ENCODE measurements at regions not wholly inside any gene's neighbourhood (a gene's known extent, or its start where the extent isn't known, plus 50 kb on each side); places are given as distances from the start of the nearest gene placed in this dataset.

GRCh38 chr2:100645695-100646429 is 83.1 kb downstream of the PDCL3 start:
- Histone ChIP-seq H3F3A (ENCODE audit: insufficient read depth, low read length) (no peaks in the 10 kb centered on the region), H3K9me2 (ENCODE audit: low read depth, low read length) (no peaks in the 10 kb centered on the region), H3K4me1 (ENCODE audit: insufficient read depth, low read length, severe bottlenecking) (no peaks in the 10 kb centered on the region), H3K4me2 (ENCODE audit: low read length) (no peak overlapping the region), H3K9ac (ENCODE audit: low read length) (no peak overlapping the region), H3K36me3 (ENCODE audit: insufficient read depth, low read length) (no peaks in the 10 kb centered on the region), H2AFZ (ENCODE audit: low read length) (no peak overlapping the region), H4K20me1 (ENCODE audit: insufficient read depth, low read length) (no peaks in the 10 kb centered on the region), H3K4me3 (ENCODE audit: low read depth, low read length, poor library complexity, severe bottlenecking) (no peak overlapping the region), H3K27ac (ENCODE audit: low read depth, low read length, poor library complexity, severe bottlenecking) (no peak overlapping the region), H3K79me2 (ENCODE audit: insufficient read depth, low read length) (no peaks in the 10 kb centered on the region), H3K9me3 (ENCODE audit: low read length) (no peaks in the 10 kb centered on the region), H3K27me3 (ENCODE audit: insufficient read depth, low read length) (peaks cover 5% of the 10 kb centered on the region; the same call in 1 of the 2 replicates)
- TF ChIP-seq CTCF (IDR thresholded peaks at IDR 0.05; ENCODE audit: low read length): no peak
- TF ChIP-seq EZH2 (IDR thresholded peaks at IDR 0.05; ENCODE audit: borderline replicate concordance, low read length): no peak

- Histone ChIP-seq H3K9ac (ENCODE audit: low read length) (no peak overlapping the region), H3K79me2 (ENCODE audit: insufficient read depth, low read length) (no peaks in the 10 kb centered on the region), H3K27me3 (ENCODE audit: insufficient read depth, low read length) (peaks cover 5% of the 10 kb centered on the region; the same call in 1 of the 2 replicates), H3K4me3 (ENCODE audit: low read depth, low read length, poor library complexity, severe bottlenecking) (no peak overlapping the region), H3K9me3 (ENCODE audit: low read length) (no peaks in the 10 kb centered on the region), H3K9me2 (ENCODE audit: low read depth, low read length) (no peaks in the 10 kb centered on the region), H3K36me3 (ENCODE audit: insufficient read depth, low read length) (no peaks in the 10 kb centered on the region), H3F3A (ENCODE audit: insufficient read depth, low read length) (no peaks in the 10 kb centered on the region), H3K4me1 (ENCODE audit: insufficient read depth, low read length, severe bottlenecking) (no peaks in the 10 kb centered on the region), H4K20me1 (ENCODE audit: insufficient read depth, low read length) (no peaks in the 10 kb centered on the region), H3K4me2 (ENCODE audit: low read length) (no peak overlapping the region), H3K27ac (ENCODE audit: low read depth, low read length, poor library complexity, severe bottlenecking) (no peak overlapping the region), H2AFZ (ENCODE audit: low read length) (no peak overlapping the region)
- TF ChIP-seq CTCF (IDR thresholded peaks at IDR 0.05; ENCODE audit: low read length): no peak
- no peak for TF ChIP-seq EZH2 (IDR thresholded peaks at IDR 0.05; ENCODE audit: borderline replicate concordance, low read length)
Measured at GRCh38 chr2:100647709-100648108, 84.9 kb downstream of the PDCL3 start.

GRCh38 chr2:100650151-100650550 is 87.4 kb downstream of the PDCL3 start:
- no peaks in the 10 kb centered on the region for H3K9me2 ChIP-seq (ENCODE audit: low read depth, low read length)
- H3K27ac ChIP-seq (ENCODE audit: low read depth, low read length, poor library complexity, severe bottlenecking): no peak overlapping the region
- TF ChIP-seq EZH2 (IDR thresholded peaks at IDR 0.05; ENCODE audit: borderline replicate concordance, low read length) (no peak), CTCF (IDR thresholded peaks at IDR 0.05; ENCODE audit: low read length) (no peak)
- H3K9ac ChIP-seq (ENCODE audit: low read length): no peak overlapping the region
- H3K36me3 ChIP-seq (ENCODE audit: insufficient read depth, low read length): no peaks in the 10 kb centered on the region
- H3K27me3 ChIP-seq (ENCODE audit: insufficient read depth, low read length): peaks cover 5% of the 10 kb centered on the region; the same call in 1 of the 2 replicates
- H3F3A ChIP-seq (ENCODE audit: insufficient read depth, low read length): no peaks in the 10 kb centered on the region
- no peaks in the 10 kb centered on the region for H3K79me2 ChIP-seq (ENCODE audit: insufficient read depth, low read length)
- no peaks in the 10 kb centered on the region for H4K20me1 ChIP-seq (ENCODE audit: insufficient read depth, low read length)
- H3K9me3 ChIP-seq (ENCODE audit: low read length): no peaks in the 10 kb centered on the region
- H3K4me3 ChIP-seq (ENCODE audit: low read depth, low read length, poor library complexity, severe bottlenecking): no peak overlapping the region
- H3K4me1 ChIP-seq (ENCODE audit: insufficient read depth, low read length, severe bottlenecking): no peaks in the 10 kb centered on the region
- H2AFZ ChIP-seq (ENCODE audit: low read length): no peak overlapping the region
- H3K4me2 ChIP-seq (ENCODE audit: low read length): no peak overlapping the region

Data from OCI-LY1 (cell line).